ENCODE measurements at regions not wholly inside any gene's neighbourhood (a gene's known extent, or its start where the extent isn't known, plus 50 kb on each side); places are given as distances from the start of the nearest gene placed in this dataset.

DNA sequence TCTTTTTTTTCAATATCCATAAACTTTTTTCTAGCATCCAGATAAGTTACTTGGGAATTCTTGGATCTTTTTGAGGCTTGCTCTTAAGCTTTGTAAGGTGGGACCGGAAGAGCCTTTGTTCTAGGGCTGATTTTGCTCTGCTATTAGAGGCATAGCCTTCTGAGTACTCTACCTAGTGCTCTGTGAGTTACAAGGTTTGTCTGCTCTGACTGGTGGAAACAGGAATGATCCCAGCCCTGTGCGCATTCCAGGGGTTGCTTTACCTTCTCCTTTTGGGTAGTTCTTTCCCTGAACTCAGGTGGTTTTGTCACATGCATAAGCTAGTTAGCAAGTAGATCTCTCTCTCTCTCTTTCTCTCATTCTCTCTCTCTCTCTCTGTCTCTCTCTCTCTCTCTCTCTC lies 180.8 kb upstream of the PCSK5 start:
- TF ChIP-seq, protein P1, sequence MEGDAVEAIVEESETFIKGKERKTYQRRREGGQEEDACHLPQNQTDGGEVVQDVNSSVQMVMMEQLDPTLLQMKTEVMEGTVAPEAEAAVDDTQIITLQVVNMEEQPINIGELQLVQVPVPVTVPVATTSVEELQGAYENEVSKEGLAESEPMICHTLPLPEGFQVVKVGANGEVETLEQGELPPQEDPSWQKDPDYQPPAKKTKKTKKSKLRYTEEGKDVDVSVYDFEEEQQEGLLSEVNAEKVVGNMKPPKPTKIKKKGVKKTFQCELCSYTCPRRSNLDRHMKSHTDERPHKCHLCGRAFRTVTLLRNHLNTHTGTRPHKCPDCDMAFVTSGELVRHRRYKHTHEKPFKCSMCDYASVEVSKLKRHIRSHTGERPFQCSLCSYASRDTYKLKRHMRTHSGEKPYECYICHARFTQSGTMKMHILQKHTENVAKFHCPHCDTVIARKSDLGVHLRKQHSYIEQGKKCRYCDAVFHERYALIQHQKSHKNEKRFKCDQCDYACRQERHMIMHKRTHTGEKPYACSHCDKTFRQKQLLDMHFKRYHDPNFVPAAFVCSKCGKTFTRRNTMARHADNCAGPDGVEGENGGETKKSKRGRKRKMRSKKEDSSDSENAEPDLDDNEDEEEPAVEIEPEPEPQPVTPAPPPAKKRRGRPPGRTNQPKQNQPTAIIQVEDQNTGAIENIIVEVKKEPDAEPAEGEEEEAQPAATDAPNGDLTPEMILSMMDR (conservative IDR thresholded peaks at IDR 0.05; ENCODE audit: low read depth in 2 of 2) = no peak
- TF ChIP-seq POLR2AphosphoS5 (IDR thresholded peaks at IDR 0.05; ENCODE audit: low read depth) (no peak), EZH2 (IDR thresholded peaks at IDR 0.05; ENCODE audit: low read depth, unreplicated experiment) (no peak), CREB1 (CRISPR knock-in tag; IDR thresholded peaks at IDR 0.05; ENCODE audit: low read depth) (no peak), JUNB (IDR thresholded peaks at IDR 0.05; ENCODE audit: unreplicated experiment) (no peak), EZH2phosphoT487 (IDR thresholded peaks at IDR 0.05; ENCODE audit: unreplicated experiment) (no peak), STAT1 (IDR thresholded peaks at IDR 0.05; ENCODE audit: unreplicated experiment) (no peak), ZNF114 (CRISPR knock-in tag; IDR thresholded peaks at IDR 0.05) (no peak), ZNF331 (CRISPR knock-in tag; IDR thresholded peaks at IDR 0.05; ENCODE audit: low read depth) (no peak)
- TF ChIP-seq, protein P2, sequence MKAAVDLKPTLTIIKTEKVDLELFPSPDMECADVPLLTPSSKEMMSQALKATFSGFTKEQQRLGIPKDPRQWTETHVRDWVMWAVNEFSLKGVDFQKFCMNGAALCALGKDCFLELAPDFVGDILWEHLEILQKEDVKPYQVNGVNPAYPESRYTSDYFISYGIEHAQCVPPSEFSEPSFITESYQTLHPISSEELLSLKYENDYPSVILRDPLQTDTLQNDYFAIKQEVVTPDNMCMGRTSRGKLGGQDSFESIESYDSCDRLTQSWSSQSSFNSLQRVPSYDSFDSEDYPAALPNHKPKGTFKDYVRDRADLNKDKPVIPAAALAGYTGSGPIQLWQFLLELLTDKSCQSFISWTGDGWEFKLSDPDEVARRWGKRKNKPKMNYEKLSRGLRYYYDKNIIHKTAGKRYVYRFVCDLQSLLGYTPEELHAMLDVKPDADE (IDR thresholded peaks at IDR 0.05) = no peak
- TF ChIP-seq, protein P3, sequence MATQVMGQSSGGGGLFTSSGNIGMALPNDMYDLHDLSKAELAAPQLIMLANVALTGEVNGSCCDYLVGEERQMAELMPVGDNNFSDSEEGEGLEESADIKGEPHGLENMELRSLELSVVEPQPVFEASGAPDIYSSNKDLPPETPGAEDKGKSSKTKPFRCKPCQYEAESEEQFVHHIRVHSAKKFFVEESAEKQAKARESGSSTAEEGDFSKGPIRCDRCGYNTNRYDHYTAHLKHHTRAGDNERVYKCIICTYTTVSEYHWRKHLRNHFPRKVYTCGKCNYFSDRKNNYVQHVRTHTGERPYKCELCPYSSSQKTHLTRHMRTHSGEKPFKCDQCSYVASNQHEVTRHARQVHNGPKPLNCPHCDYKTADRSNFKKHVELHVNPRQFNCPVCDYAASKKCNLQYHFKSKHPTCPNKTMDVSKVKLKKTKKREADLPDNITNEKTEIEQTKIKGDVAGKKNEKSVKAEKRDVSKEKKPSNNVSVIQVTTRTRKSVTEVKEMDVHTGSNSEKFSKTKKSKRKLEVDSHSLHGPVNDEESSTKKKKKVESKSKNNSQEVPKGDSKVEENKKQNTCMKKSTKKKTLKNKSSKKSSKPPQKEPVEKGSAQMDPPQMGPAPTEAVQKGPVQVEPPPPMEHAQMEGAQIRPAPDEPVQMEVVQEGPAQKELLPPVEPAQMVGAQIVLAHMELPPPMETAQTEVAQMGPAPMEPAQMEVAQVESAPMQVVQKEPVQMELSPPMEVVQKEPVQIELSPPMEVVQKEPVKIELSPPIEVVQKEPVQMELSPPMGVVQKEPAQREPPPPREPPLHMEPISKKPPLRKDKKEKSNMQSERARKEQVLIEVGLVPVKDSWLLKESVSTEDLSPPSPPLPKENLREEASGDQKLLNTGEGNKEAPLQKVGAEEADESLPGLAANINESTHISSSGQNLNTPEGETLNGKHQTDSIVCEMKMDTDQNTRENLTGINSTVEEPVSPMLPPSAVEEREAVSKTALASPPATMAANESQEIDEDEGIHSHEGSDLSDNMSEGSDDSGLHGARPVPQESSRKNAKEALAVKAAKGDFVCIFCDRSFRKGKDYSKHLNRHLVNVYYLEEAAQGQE (IDR thresholded peaks at IDR 0.05; ENCODE audit: unreplicated experiment) = no peak
